MM.1S (cell line): ENCODE measurements at regions not wholly inside any gene's neighbourhood (a gene's known extent, or its start where the extent isn't known, plus 50 kb on each side); places are given as distances from the start of the nearest gene placed in this dataset.

Experiments used
- DNase-seq: peaks from one replicate; pipeline ENCODE4 v3.0.0-alpha.2; 2015
- H2AFZ ChIP-seq: fragments of 300-600 bp; sonication (generic); 2 replicates; pipeline ENCODE4 v1.6.0; 2016; ENCODE audit warnings: antibody characterized with exemption, low read length
- H3F3A ChIP-seq: fragments of 300-600 bp; sonication (generic); 2 replicates; pipeline ENCODE4 v1.6.1; 2016; ENCODE audit warnings: mild to moderate bottlenecking, antibody characterized with exemption, low read length, moderate library complexity, mixed read lengths; ENCODE audit not compliant: insufficient read depth
- H3K27ac ChIP-seq: fragments of 300-600 bp; sonication (generic); 2 replicates; pipeline ENCODE4 v1.5.1; 2016; ENCODE audit warnings: mild to moderate bottlenecking, low read length
- H3K27me3 ChIP-seq: fragments of 300-600 bp; sonication (generic); replicated peaks from 2 replicates; pipeline ENCODE4 v1.6.0; 2016; ENCODE audit warnings: low read length; ENCODE audit not compliant: insufficient read depth
- H3K36me3 ChIP-seq: fragments of 300-600 bp; sonication (generic); replicated peaks from 2 replicates; pipeline ENCODE4 v1.6.1; 2016; ENCODE audit warnings: mild to moderate bottlenecking, low read length, mixed read lengths; ENCODE audit not compliant: insufficient read depth
- H3K4me1 ChIP-seq: fragments of 300-600 bp; sonication (generic); 2 replicates; pipeline ENCODE4 v1.6.1; 2016; ENCODE audit warnings: low read length, mixed read lengths
- H3K4me2 ChIP-seq: fragments of 300-600 bp; sonication (generic); 2 replicates; pipeline ENCODE4 v1.6.0; 2016; ENCODE audit warnings: low read depth, low read length
- H3K4me3 ChIP-seq: fragments of 300-600 bp; sonication (generic); 2 replicates; pipeline ENCODE4 v1.5.1; 2016; ENCODE audit warnings: low read length, mixed read lengths
- H3K79me2 ChIP-seq: fragments of 300-600 bp; sonication (generic); 2 replicates; pipeline ENCODE4 v1.6.1; 2016; ENCODE audit warnings: mixed run types, low read length, mixed read lengths
- H3K9ac ChIP-seq: fragments of 300-600 bp; sonication (generic); 2 replicates; pipeline ENCODE4 v1.6.1; 2016; ENCODE audit warnings: low read length, mixed read lengths
- H3K9me2 ChIP-seq: fragments of 300-600 bp; sonication (generic); replicated peaks from 2 replicates; pipeline ENCODE4 v1.6.1; 2016; ENCODE audit warnings: mild to moderate bottlenecking, low read length, mixed read lengths; ENCODE audit not compliant: insufficient read depth
- H3K9me3 ChIP-seq: fragments of 300-600 bp; sonication (generic); replicated peaks from 2 replicates; pipeline ENCODE4 v1.6.1; 2016; ENCODE audit warnings: mild to moderate bottlenecking, low read length, mixed read lengths; ENCODE audit not compliant: insufficient read depth
- H4K20me1 ChIP-seq: fragments of 300-600 bp; sonication (generic); 2 replicates; pipeline ENCODE4 v1.6.1; 2016; ENCODE audit warnings: mild to moderate bottlenecking, low read length, moderate library complexity, mixed read lengths; ENCODE audit not compliant: insufficient read depth
- CTCF ChIP-seq: fragments of 300-600 bp; sonication (generic); IDR thresholded peaks from 2 replicates; pipeline ENCODE4 v1.5.1; 2016; ENCODE audit warnings: antibody characterized with exemption, low read length, mixed read lengths
- EZH2 ChIP-seq: fragments of 300-600 bp; sonication (generic); optimal IDR thresholded peaks from 2 replicates; pipeline ENCODE3; 2017; ENCODE audit warnings: low read depth, mild to moderate bottlenecking, antibody characterized with exemption, low read length, mixed read lengths
- EZH2phosphoT487 ChIP-seq: fragments of 300-600 bp; sonication (generic); IDR thresholded peaks from 2 replicates; pipeline ENCODE4 v1.6.1; 2018; ENCODE audit warnings: antibody characterized with exemption, low read length

GRCh38 chr12:107510211-107510610 lies 175.4 kb upstream of the PWP1 start:
- Histone ChIP-seq H2AFZ (no peak overlapping the region), H3K27ac (no peak overlapping the region), H3F3A (no peaks in the 10 kb centered on the region), H3K4me3 (no peak overlapping the region), H3K79me2 (no peaks in the 10 kb centered on the region), H3K9ac (no peak overlapping the region), H3K9me2 (no peaks in the 10 kb centered on the region), H3K4me1 (peaks cover 1% of the 10 kb centered on the region; the same call in 1 of the 2 replicates), H4K20me1 (no peaks in the 10 kb centered on the region), H3K4me2 (no peak overlapping the region), H3K9me3 (no peaks in the 10 kb centered on the region), H3K27me3 (no peaks in the 10 kb centered on the region), H3K36me3 (no peaks in the 10 kb centered on the region)
- DNase-seq: no peak
- TF ChIP-seq EZH2 (no peak), CTCF (no peak)

DNA sequence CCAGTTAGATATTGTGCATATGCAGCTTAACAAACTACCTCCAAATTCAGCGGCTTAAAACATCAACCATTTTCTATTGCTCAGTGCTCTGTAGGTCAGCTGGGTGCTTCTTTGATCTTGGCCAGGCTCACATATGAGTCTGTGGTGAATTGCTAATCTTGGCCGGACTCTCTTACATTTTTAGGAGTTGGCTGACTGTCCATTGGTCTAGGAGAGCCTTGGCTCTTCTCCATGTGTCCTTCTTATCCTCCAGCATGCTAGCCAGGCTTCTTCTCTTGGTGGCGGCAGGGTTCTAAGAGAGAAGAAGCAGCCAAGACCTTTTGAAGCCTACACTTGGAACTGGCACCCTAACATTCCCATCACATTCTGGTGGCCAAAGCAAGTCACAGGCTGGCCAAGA lies 174.3 kb upstream of the PWP1 start:
- no peaks in the 10 kb centered on the region for H3F3A ChIP-seq

DNA sequence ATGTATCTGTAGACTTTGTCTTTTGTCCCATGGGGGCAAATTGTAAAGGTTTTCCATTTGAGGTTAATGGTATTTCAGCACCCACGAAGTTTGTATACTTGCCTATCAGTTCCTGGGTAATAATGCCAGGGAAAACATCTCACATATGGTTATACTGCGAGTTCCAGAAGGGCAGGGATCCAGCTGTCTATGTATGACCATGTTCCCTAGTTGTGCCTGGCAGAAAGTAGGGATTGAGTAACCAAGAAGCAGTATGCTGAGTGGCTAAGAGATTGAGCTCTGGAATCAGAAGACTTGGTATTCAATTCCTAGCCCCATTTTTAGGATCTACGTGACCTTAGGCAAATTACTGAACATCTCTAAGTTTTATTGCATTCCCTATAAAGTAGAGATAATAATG lies 173.2 kb upstream of the PWP1 start:
- Histone ChIP-seq H3F3A (no peaks in the 10 kb centered on the region), H3K9me2 (no peaks in the 10 kb centered on the region), H4K20me1 (no peaks in the 10 kb centered on the region), H3K36me3 (no peaks in the 10 kb centered on the region), H3K27ac (no peak overlapping the region), H3K4me2 (no peak overlapping the region), H3K4me3 (no peak overlapping the region), H2AFZ (no peak overlapping the region), H3K79me2 (no peaks in the 10 kb centered on the region), H3K4me1 (peaks cover 9% of the 10 kb centered on the region), H3K9me3 (no peaks in the 10 kb centered on the region), H3K9ac (no peak overlapping the region), H3K27me3 (no peaks in the 10 kb centered on the region)
- TF ChIP-seq CTCF (no peak), EZH2phosphoT487 (no peak), EZH2 (no peak)
- no peak for DNase-seq

More for the DNA sequence above, 174.3 kb upstream of the PWP1 start:
- Histone ChIP-seq H3K4me1 (peaks cover 9% of the 10 kb centered on the region), H3K9ac (no peak overlapping the region), H3K79me2 (no peaks in the 10 kb centered on the region), H3K27ac (no peak overlapping the region), H3K9me3 (no peaks in the 10 kb centered on the region), H2AFZ (no peak overlapping the region), H3K27me3 (no peaks in the 10 kb centered on the region), H4K20me1 (no peaks in the 10 kb centered on the region), H3K4me2 (no peak overlapping the region), H3K4me3 (no peak overlapping the region), H3K36me3 (no peaks in the 10 kb centered on the region), H3K9me2 (no peaks in the 10 kb centered on the region)
- no peak for DNase-seq
- TF ChIP-seq CTCF: no peak
- no peak for TF ChIP-seq EZH2phosphoT487
- no peak for TF ChIP-seq EZH2

- Histone ChIP-seq H4K20me1 (no peaks in the 10 kb centered on the region), H3K4me2 (no peak overlapping the region), H3K4me1 (peaks cover 9% of the 10 kb centered on the region), H3K9ac (no peak overlapping the region), H3K4me3 (no peak overlapping the region), H3K9me2 (no peaks in the 10 kb centered on the region), H3K27ac (no peak overlapping the region), H3K36me3 (no peaks in the 10 kb centered on the region), H3K27me3 (no peaks in the 10 kb centered on the region), H3F3A (no peaks in the 10 kb centered on the region), H3K9me3 (no peaks in the 10 kb centered on the region), H2AFZ (no peak overlapping the region), H3K79me2 (no peaks in the 10 kb centered on the region)
- DNase-seq: no peak
- TF ChIP-seq CTCF (no peak), EZH2 (no peak), EZH2phosphoT487 (no peak)
Measured at GRCh38 chr12:107513184-107513583, 172.4 kb upstream of the PWP1 start.
